ENCODE measurements at regions not wholly inside any gene's neighbourhood (a gene's known extent, or its start where the extent isn't known, plus 50 kb on each side); places are given as distances from the start of the nearest gene placed in this dataset.
A peak's percentile ranks its signal among the peaks of the same experiment; 100 is the strongest.

GRCh38 chr6:6783721-6784120 is 195.2 kb downstream of the LY86 start:
- Histone ChIP-seq H3K27me3 (no peaks in the 10 kb centered on the region), H3K27ac (no peak overlapping the region), H3K4me3 (no peak overlapping the region), H3K9me3 (no peaks in the 10 kb centered on the region), H3K4me1 (peaks cover 0 to 17% (median 6%) of the 10 kb centered on the region in 3 donors), H3K36me3 (no peaks in the 10 kb centered on the region)
- DNase-seq = no peak
- intact Hi-C loops (cut with DNase I) = no loop called here
- TF ChIP-seq CTCF (IDR thresholded peaks at IDR 0.05) = no peak
- 63 to 72% methylated on average over 2 of the region's 2 CpGs for WGBS, 2 donors

- Histone ChIP-seq H3K36me3 (no peaks in the 10 kb centered on the region), H3K27ac (no peak overlapping the region), H3K9me3 (no peaks in the 10 kb centered on the region), H3K4me1 (peaks cover 0 to 17% (median 6%) of the 10 kb centered on the region in 3 donors), H3K27me3 (no peaks in the 10 kb centered on the region), H3K4me3 (no peak overlapping the region)
- TF ChIP-seq CTCF (IDR thresholded peaks at IDR 0.05) (no peak), POLR2A (IDR thresholded peaks at IDR 0.05) (no peak)
- WGBS, 2 donors = 78 to 87% methylated on average over 2 of the region's 2 CpGs
- DNase-seq = no peak
- intact Hi-C loops (cut with DNase I) = no loop called here
Measured at GRCh38 chr6:6784514-6785162, 196.1 kb downstream of the LY86 start.

GRCh38 chr6:6785163-6785521 is 196.6 kb downstream of the LY86 start:
- no peaks in the 10 kb centered on the region for H3K9me3 ChIP-seq
- 64 to 80% methylated on average over 5 of the region's 5 CpGs for WGBS, 2 donors
- intact Hi-C loops (cut with DNase I) = no loop called here
- no peaks in the 10 kb centered on the region for H3K36me3 ChIP-seq
- TF ChIP-seq CTCF (IDR thresholded peaks at IDR 0.05) (no peak), POLR2A (IDR thresholded peaks at IDR 0.05) (no peak)
- H3K27me3 ChIP-seq = no peaks in the 10 kb centered on the region
- H3K4me1 ChIP-seq = peaks cover 0 to 17% (median 6%) of the 10 kb centered on the region in 3 donors
- no peak overlapping the region for H3K4me3 ChIP-seq
- no peak overlapping the region for H3K27ac ChIP-seq
- DNase-seq = no peak

- H3K9me3 ChIP-seq = no peaks in the 10 kb centered on the region
- intact Hi-C loops (cut with DNase I) = no loop called here
- DNase-seq = no peak
- no peaks in the 10 kb centered on the region for H3K36me3 ChIP-seq
- 82 to 84% methylated on average over 3 to 4 of the region's 4 CpGs for WGBS, 2 donors
- peak overlapping the region in 2 of 4 donors; percentile 60 to 80 for H3K27ac ChIP-seq
- H3K27me3 ChIP-seq = no peaks in the 10 kb centered on the region
- H3K4me3 ChIP-seq = no peak overlapping the region
- H3K4me1 ChIP-seq = peaks cover 7 to 36% (median 12%) of the 10 kb centered on the region in 3 donors
- TF ChIP-seq CTCF (IDR thresholded peaks at IDR 0.05) (peak; percentile 17 to 78 (median 48)), POLR2A (IDR thresholded peaks at IDR 0.05) (no peak)
Measured at GRCh38 chr6:6788394-6789032, 200.0 kb downstream of the LY86 start.

- intact Hi-C loops (cut with DNase I) = no loop called here
- Histone ChIP-seq H3K27ac (peak overlapping the region in 2 of 4 donors; percentile 80 to 83), H3K36me3 (no peaks in the 10 kb centered on the region), H3K9me3 (no peaks in the 10 kb centered on the region), H3K4me1 (peaks cover 7 to 55% (median 12%) of the 10 kb centered on the region in 3 donors), H3K27me3 (no peaks in the 10 kb centered on the region), H3K4me3 (no peak overlapping the region)
- TF ChIP-seq CTCF (IDR thresholded peaks at IDR 0.05) = no peak
- TF ChIP-seq POLR2A (IDR thresholded peaks at IDR 0.05) = no peak
- whole genome bisulfite sequencing, 2 donors = 93 to 96% methylated on average over 4 to 5 of the region's 5 CpGs
- DNase-seq = no peak
Measured at GRCh38 chr6:6790393-6790792, 201.9 kb downstream of the LY86 start.

Data from esophagus squamous epithelium (tissue), 5 donors.